ENCODE measurements at regions not wholly inside any gene's neighbourhood (a gene's known extent, or its start where the extent isn't known, plus 50 kb on each side); places are given as distances from the start of the nearest gene placed in this dataset.

DNA sequence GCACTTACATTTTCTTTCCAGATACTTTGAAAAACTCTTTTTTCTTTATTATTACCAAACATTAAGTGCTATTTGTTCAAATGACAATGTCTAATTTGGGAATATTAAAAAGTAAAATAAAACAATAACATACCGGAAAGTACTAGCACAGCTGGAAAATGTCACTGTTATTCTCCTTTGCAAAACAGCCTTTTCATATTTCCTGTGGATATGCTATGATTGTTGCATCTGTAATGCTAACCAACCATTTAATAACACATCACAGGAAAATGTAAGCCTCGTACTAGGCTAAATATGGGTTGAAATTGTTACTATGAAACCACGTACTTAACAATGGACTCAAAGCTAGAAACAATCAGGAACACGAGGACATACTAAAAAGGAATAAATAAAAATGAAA lies 298.1 kb downstream of the CBLN2 start:
- TF ChIP-seq CTCF (IDR thresholded peaks at IDR 0.05; ENCODE audit: low read depth, low read length) (no peak), POLR2A (IDR thresholded peaks at IDR 0.05; ENCODE audit: extremely low read depth, insufficient read length) (no peak), MYC (IDR thresholded peaks at IDR 0.05; ENCODE audit: low read depth, low read length) (no peak)

Data from NB4 (cell line).